ENCODE measurements at regions not wholly inside any gene's neighbourhood (a gene's known extent, or its start where the extent isn't known, plus 50 kb on each side); places are given as distances from the start of the nearest gene placed in this dataset.

- Histone ChIP-seq H3K9me3 (replicated peaks in 1 of 2; ENCODE audit: control insufficient read depth in 2 of 2, insufficient read depth in 1 of 2, low read depth in 1 of 2, low read length in 2 of 2) (no peaks in the 10 kb centered on the region), H3K4me2 (ENCODE audit: insufficient read depth, low read length, poor library complexity, severe bottlenecking) (no peak overlapping the region), H3K27me3 (ENCODE audit: control insufficient read depth in 3 of 3, insufficient read depth in 3 of 3, low read depth in 1 of 3, low read length in 3 of 3) (no peaks in the 10 kb centered on the region), H3K4ac (ENCODE audit: low read length) (no peak overlapping the region), H2BK15ac (ENCODE audit: low read length) (no peak overlapping the region), H2AFZ (ENCODE audit: low read length) (no peak overlapping the region), H3K27ac (replicated peaks; ENCODE audit: low read length) (no peak overlapping the region), H4K91ac (ENCODE audit: low read depth, low read length, poor library complexity) (no peak overlapping the region), H2BK120ac (ENCODE audit: low read depth, low read length) (no peak overlapping the region), H3K79me1 (ENCODE audit: low read depth, low read length) (no peaks in the 10 kb centered on the region), H3K4me1 (ENCODE audit: control insufficient read depth in 2 of 2, insufficient read depth in 1 of 2, low read depth in 1 of 2, low read length in 2 of 2) (peaks cover 5 to 14% of the 10 kb centered on the region in 2 donors), H3K14ac (ENCODE audit: low read length) (no peak overlapping the region), H3K36me3 (replicated peaks in 1 of 2; ENCODE audit: control insufficient read depth in 2 of 2, insufficient read depth in 2 of 2, low read length in 2 of 2) (no peaks in the 10 kb centered on the region), H2BK12ac (ENCODE audit: low read length) (no peak overlapping the region), H3K4me3 (ENCODE audit: low read length in 2 of 2) (no peak overlapping the region), H2AK5ac (ENCODE audit: low read depth, low read length) (no peak overlapping the region), H3K9ac (ENCODE audit: low read depth, low read length, poor library complexity) (no peak overlapping the region), H2BK5ac (ENCODE audit: low read length) (no peak overlapping the region), H3K23ac (ENCODE audit: low read depth, low read length, poor library complexity) (no peak overlapping the region), H4K8ac (ENCODE audit: low read depth, low read length) (no peak overlapping the region), H3K18ac (ENCODE audit: low read length) (no peak overlapping the region)
- no peak for DNase-seq (ENCODE audit: low spot score)
- WGBS, 2 donors (ENCODE audit: extremely low coverage in 2 of 2, insufficient read length in 2 of 2, insufficient replicate concordance in 1 of 2), result no CpG with 5 or more reads among the region's 7 CpGs
These were observed 531.2 kb upstream of the GHITM start for GRCh38 chr10:83607959-83608745.

DNA sequence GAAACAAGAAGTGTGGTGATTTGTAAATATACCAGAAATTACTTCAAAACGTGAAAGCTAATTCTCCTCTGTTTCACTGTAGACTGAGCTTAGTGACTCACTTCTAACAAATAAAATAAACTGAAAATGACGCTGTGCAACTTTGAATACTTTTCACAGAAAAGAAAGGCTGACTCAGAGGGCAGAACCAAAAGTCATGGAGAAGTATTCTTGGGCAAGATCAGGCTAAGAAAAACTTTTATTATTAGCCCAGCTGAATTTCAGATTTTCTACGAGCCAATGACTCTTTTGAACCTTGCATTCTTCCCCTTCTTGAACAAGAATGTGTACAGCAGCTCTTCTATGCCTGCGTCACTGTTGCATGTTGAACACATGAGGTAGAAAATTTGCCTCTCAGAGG, 527.3 kb upstream of the GHITM start:
- Histone ChIP-seq H3K36me3 (replicated peaks in 1 of 2; ENCODE audit: control insufficient read depth in 2 of 2, insufficient read depth in 2 of 2, low read length in 2 of 2) (no peaks in the 10 kb centered on the region), H4K91ac (ENCODE audit: low read depth, low read length, poor library complexity) (no peak overlapping the region), H3K27ac (replicated peaks; ENCODE audit: low read length) (no peak overlapping the region), H3K4me2 (ENCODE audit: insufficient read depth, low read length, poor library complexity, severe bottlenecking) (no peak overlapping the region), H2BK120ac (ENCODE audit: low read depth, low read length) (no peak overlapping the region), H4K8ac (ENCODE audit: low read depth, low read length) (no peak overlapping the region), H3K4me1 (ENCODE audit: control insufficient read depth in 2 of 2, insufficient read depth in 1 of 2, low read depth in 1 of 2, low read length in 2 of 2) (peaks cover 3 to 7% of the 10 kb centered on the region in 2 donors), H3K23ac (ENCODE audit: low read depth, low read length, poor library complexity) (no peak overlapping the region), H3K9me3 (replicated peaks in 1 of 2; ENCODE audit: control insufficient read depth in 2 of 2, insufficient read depth in 1 of 2, low read depth in 1 of 2, low read length in 2 of 2) (peaks cover 0 to 4% of the 10 kb centered on the region in 2 donors), H3K4me3 (ENCODE audit: low read length in 2 of 2) (no peak overlapping the region), H2BK5ac (ENCODE audit: low read length) (no peak overlapping the region), H3K14ac (ENCODE audit: low read length) (no peak overlapping the region), H2BK12ac (ENCODE audit: low read length) (no peak overlapping the region), H3K9ac (ENCODE audit: low read depth, low read length, poor library complexity) (no peak overlapping the region), H3K27me3 (ENCODE audit: control insufficient read depth in 3 of 3, insufficient read depth in 3 of 3, low read depth in 1 of 3, low read length in 3 of 3) (no peaks in the 10 kb centered on the region), H2AK5ac (ENCODE audit: low read depth, low read length) (no peak overlapping the region), H3K79me1 (ENCODE audit: low read depth, low read length) (no peaks in the 10 kb centered on the region), H2BK15ac (ENCODE audit: low read length) (no peak overlapping the region), H3K4ac (ENCODE audit: low read length) (no peak overlapping the region), H3K18ac (ENCODE audit: low read length) (no peak overlapping the region), H2AFZ (ENCODE audit: low read length) (peak overlapping the region; percentile 79)
- no peak for DNase-seq (ENCODE audit: low spot score)
- WGBS, 2 donors (ENCODE audit: extremely low coverage in 2 of 2, insufficient read length in 2 of 2, insufficient replicate concordance in 1 of 2), result no CpG with 5 or more reads among the region's 4 CpGs

GRCh38 chr10:83612746-83613145, 526.6 kb upstream of the GHITM start:
- H3K4me2 ChIP-seq (ENCODE audit: insufficient read depth, low read length, poor library complexity, severe bottlenecking), result no peak overlapping the region
- H3K4me1 ChIP-seq (ENCODE audit: control insufficient read depth in 2 of 2, insufficient read depth in 1 of 2, low read depth in 1 of 2, low read length in 2 of 2), result peaks cover 3 to 4% of the 10 kb centered on the region in 2 donors
- H2AK5ac ChIP-seq (ENCODE audit: low read depth, low read length), result no peak overlapping the region
- H2AFZ ChIP-seq (ENCODE audit: low read length), result no peak overlapping the region
- no peak overlapping the region for H2BK12ac ChIP-seq (ENCODE audit: low read length)
- no peak overlapping the region for H4K91ac ChIP-seq (ENCODE audit: low read depth, low read length, poor library complexity)
- no peak overlapping the region for H2BK15ac ChIP-seq (ENCODE audit: low read length)
- H4K8ac ChIP-seq (ENCODE audit: low read depth, low read length), result no peak overlapping the region
- H3K23ac ChIP-seq (ENCODE audit: low read depth, low read length, poor library complexity), result no peak overlapping the region
- no peaks in the 10 kb centered on the region for H3K79me1 ChIP-seq (ENCODE audit: low read depth, low read length)
- H3K9me3 ChIP-seq (replicated peaks in 1 of 2; ENCODE audit: control insufficient read depth in 2 of 2, insufficient read depth in 1 of 2, low read depth in 1 of 2, low read length in 2 of 2), result peaks cover 0 to 4% of the 10 kb centered on the region in 2 donors
- H3K27ac ChIP-seq (replicated peaks; ENCODE audit: low read length), result no peak overlapping the region
- H3K27me3 ChIP-seq (ENCODE audit: control insufficient read depth in 3 of 3, insufficient read depth in 3 of 3, low read depth in 1 of 3, low read length in 3 of 3), result no peaks in the 10 kb centered on the region
- no peak overlapping the region for H3K4me3 ChIP-seq (ENCODE audit: low read length in 2 of 2)
- no peak overlapping the region for H3K4ac ChIP-seq (ENCODE audit: low read length)
- WGBS, 2 donors (ENCODE audit: extremely low coverage in 2 of 2, insufficient read length in 2 of 2, insufficient replicate concordance in 1 of 2), result no CpG with 5 or more reads among the region's 2 CpGs
- no peak overlapping the region for H3K14ac ChIP-seq (ENCODE audit: low read length)
- H3K9ac ChIP-seq (ENCODE audit: low read depth, low read length, poor library complexity), result no peak overlapping the region
- H2BK120ac ChIP-seq (ENCODE audit: low read depth, low read length), result no peak overlapping the region
- no peak overlapping the region for H2BK5ac ChIP-seq (ENCODE audit: low read length)
- DNase-seq (ENCODE audit: low spot score), result no peak
- H3K36me3 ChIP-seq (replicated peaks in 1 of 2; ENCODE audit: control insufficient read depth in 2 of 2, insufficient read depth in 2 of 2, low read length in 2 of 2), result no peaks in the 10 kb centered on the region
- H3K18ac ChIP-seq (ENCODE audit: low read length), result no peak overlapping the region

DNA sequence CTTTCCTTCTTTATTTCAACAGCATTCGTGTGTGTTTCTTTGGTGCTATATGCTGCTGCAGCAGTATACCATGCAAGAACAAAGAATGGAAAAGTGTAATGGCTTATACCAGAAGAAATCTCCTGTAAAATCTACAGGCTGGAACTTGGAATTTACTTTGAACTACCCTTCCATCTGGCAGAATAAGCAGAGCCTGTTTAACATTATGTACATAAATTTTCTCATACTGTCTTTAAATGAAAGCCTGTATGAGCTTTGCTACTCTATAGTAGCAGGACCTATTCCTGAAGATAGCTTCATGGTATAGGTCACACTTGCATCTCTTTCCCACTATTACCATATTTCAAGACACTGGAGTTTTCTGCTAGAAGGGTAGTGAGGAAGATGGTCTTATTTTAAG, 522.1 kb upstream of the GHITM start:
- WGBS, 2 donors (ENCODE audit: extremely low coverage in 2 of 2, insufficient read length in 2 of 2, insufficient replicate concordance in 1 of 2), result no CpG with 5 or more reads among the region's 1 CpG

More for the DNA sequence above, 522.1 kb upstream of the GHITM start:
- Histone ChIP-seq H3K36me3 (replicated peaks in 1 of 2; ENCODE audit: control insufficient read depth in 2 of 2, insufficient read depth in 2 of 2, low read length in 2 of 2) (no peaks in the 10 kb centered on the region), H4K8ac (ENCODE audit: low read depth, low read length) (no peak overlapping the region), H3K9me3 (replicated peaks in 1 of 2; ENCODE audit: control insufficient read depth in 2 of 2, insufficient read depth in 1 of 2, low read depth in 1 of 2, low read length in 2 of 2) (peaks cover 0 to 4% of the 10 kb centered on the region in 2 donors), H3K4me1 (ENCODE audit: control insufficient read depth in 2 of 2, insufficient read depth in 1 of 2, low read depth in 1 of 2, low read length in 2 of 2) (peaks cover 0 to 3% of the 10 kb centered on the region in 2 donors), H4K91ac (ENCODE audit: low read depth, low read length, poor library complexity) (no peak overlapping the region), H2BK15ac (ENCODE audit: low read length) (no peak overlapping the region), H3K4ac (ENCODE audit: low read length) (no peak overlapping the region), H3K14ac (ENCODE audit: low read length) (no peak overlapping the region), H3K9ac (ENCODE audit: low read depth, low read length, poor library complexity) (no peak overlapping the region), H2AFZ (ENCODE audit: low read length) (no peak overlapping the region), H3K79me1 (ENCODE audit: low read depth, low read length) (no peaks in the 10 kb centered on the region), H3K4me2 (ENCODE audit: insufficient read depth, low read length, poor library complexity, severe bottlenecking) (no peak overlapping the region), H2AK5ac (ENCODE audit: low read depth, low read length) (no peak overlapping the region), H3K23ac (ENCODE audit: low read depth, low read length, poor library complexity) (no peak overlapping the region), H3K27me3 (ENCODE audit: control insufficient read depth in 3 of 3, insufficient read depth in 3 of 3, low read depth in 1 of 3, low read length in 3 of 3) (no peaks in the 10 kb centered on the region), H3K4me3 (ENCODE audit: low read length in 2 of 2) (no peak overlapping the region), H2BK12ac (ENCODE audit: low read length) (no peak overlapping the region), H3K18ac (ENCODE audit: low read length) (no peak overlapping the region), H3K27ac (replicated peaks; ENCODE audit: low read length) (no peak overlapping the region), H2BK120ac (ENCODE audit: low read depth, low read length) (no peak overlapping the region), H2BK5ac (ENCODE audit: low read length) (no peak overlapping the region)
- DNase-seq (ENCODE audit: low spot score), result no peak
